NCI-H748 (cell line): ENCODE measurements at regions not wholly inside any gene's neighbourhood (a gene's known extent, or its start where the extent isn't known, plus 50 kb on each side); places are given as distances from the start of the nearest gene placed in this dataset.
"Not testable (repeated sequence)": the region's sequence is repeated elsewhere in the genome, so short reads cannot be mapped to it uniquely, and the experiment has no call there.

Experiments used
- DNase-seq: peaks from one replicate; lab custom pipeline; 2025; ENCODE audit not compliant: unreplicated experiment; lab: John Stamatoyannopoulos, UW

DNA sequence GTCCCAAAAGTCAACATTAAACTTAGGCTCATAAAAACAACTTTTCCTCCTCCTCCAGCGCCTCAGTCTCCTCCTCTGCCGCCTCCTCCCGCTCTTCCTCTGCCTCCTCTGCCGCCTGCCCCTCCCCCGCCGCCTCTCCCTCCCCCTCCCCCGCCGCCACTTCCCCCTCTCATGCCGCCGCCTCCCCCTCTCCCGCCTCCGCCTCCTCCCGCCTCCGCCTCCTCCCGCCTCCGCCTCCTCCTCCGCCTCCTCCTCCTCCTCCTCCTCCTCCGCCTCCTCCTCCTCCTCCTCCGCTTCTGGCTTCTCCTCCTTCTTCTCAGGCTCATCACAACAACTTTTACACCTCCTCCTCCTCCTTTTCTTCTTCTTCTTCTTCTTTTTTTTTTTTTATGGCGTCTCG is 599.9 kb downstream of the TMEM182 start:
- no peak for DNase-seq

DNA sequence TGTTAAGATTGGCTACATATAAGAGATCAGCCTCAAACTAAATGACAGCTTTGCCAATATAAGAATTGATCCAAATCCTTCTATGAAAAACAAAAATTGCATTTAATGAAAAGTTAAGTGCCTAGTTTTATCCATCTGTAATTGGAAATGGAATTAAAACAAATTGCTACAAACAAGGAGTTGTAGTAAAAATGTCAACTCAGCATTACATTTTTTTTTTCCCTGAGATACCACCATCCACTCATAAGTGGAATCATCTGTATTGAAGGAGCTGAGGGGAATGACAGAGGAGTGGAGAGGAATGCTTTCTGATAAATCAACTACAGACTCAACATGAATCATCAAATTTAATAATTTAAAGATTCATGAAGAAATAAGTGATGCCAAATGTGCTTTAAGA is 601.8 kb downstream of the TMEM182 start:
- no peak for DNase-seq

DNA sequence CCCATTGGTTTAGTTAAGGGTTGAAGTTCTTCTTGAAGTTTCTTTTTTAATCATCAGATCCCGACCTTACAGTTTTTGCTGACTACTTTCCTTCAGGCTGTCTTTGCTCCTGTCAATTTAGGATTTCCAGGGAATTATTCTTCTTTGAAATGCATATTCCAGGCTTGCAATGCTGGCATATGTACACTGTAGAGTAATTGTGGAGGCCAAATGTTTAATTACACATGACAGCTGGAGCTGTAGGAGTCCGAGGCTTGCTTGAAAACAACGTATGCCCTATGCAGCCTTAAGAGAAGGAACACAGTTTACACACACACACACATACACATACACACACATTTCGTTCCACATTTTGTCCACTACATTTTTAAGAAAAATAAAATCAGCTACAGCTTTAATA is 602.3 kb downstream of the TMEM182 start:
- DNase-seq: peak; percentile 52

DNA sequence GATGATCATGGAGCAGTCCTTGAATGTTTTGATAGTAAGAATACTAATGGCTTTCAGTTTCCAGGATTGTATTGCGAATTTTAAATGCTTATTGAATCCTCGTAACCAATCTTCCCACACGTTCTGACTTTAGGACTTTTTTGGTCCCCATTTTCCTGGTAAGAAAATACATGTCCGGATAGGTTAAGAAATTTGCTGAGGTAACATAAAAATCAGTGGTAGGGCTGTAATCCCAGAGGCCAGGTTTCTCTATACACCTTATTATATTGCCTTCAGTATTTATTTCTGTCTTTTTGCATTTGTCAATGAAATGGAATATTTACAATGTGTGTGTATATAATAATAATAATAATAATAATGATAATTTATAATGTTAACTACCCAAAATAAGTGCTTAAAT is 603.2 kb downstream of the TMEM182 start:
- no peak for DNase-seq

DNA sequence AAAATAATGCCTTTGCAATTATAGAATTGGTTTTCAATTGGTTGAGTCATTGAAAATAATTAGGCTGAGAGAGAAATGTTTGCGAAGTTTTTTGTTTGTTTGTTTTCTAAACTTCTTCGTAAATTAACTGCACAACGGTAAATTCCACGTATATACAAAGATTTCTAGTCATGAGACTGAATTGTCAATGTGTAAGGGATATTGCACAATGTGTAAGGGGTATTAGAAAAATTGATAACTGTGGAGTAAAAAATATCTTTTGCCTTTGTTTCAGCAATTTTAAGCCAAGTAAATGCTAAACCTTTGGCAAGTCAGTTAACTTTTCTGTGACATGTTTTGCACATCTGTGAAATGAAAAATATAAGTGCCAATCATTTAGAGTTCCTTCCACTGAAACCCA is 606.0 kb downstream of the TMEM182 start:
- no peak for DNase-seq

DNA sequence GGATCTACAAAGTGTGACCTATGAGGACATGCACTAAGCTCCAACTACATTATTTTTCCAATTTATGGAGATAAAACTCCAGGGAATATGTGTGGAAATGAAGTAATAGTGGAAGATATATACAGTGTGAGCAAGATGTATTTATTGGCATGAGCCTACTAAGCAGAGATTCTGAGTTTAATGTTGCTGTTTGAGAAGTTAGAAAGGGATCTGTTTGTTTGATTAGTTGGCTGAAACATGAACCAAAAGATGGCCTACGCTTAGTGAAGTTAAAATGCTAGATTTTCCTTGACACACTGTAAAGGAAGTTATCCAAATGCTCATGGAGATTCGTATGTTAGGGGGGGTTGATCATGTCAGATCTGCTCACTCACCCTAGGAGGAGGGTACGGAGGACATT is 621.7 kb downstream of the TMEM182 start:
- no peak for DNase-seq

DNA sequence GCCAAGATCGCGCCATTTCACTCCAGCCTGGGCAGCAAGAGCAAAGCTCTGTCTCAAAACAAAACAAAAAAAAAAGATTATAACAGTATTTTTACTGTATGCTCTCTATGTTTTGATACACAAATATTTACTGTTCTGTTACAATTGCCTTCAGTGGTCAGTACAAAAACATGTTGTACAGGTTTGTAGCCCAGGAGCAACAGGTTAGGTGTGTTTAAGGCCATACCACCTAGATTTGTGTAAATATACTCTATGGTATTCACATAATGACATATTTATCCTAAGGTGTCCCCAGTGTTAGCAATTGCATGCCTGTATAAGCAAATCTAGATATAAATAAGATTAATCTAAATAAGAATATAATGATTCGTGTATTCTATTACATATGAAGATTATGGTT is 625.0 kb downstream of the TMEM182 start:
- DNase-seq: peak; percentile 1

DNA sequence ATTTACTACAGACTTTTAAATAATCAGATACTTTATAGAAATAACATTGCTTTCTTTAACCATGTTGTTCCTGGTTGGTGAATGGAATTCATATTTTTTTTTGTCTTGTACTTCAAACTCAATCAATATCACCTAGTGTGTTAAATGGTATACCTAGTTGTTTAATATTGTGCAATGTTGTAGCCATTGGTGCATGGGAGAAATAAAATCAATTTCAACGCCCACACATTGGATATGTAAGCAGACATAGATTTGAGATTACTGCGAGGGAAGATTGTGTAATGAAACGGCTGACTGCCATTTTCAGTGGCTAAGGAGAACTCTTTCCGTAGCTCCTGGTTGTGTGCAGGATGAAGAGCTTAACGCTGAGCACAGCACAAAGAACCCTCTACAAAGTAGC is 626.1 kb downstream of the TMEM182 start:
- no peak for DNase-seq

DNA sequence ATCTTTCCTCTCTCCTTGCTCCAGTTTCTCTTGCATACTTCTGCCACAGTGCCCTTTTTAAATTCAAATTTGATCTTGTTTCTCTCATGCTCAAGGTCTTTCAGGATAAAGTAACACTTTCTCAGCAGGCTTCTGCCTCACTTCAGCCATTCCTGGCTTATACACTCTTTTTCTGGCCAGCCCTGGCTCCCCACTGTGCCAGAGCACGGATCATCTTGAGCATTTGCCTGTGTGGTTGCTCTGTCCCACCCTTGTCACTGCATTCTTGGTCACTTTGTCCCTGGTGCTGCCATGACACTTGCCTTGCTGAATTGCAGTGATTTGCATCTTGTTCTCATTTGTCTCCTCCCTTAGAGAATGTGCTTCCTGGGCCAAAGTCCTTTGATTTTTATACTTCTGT is 634.3 kb downstream of the TMEM182 start:
- DNase-seq: no peak

DNA sequence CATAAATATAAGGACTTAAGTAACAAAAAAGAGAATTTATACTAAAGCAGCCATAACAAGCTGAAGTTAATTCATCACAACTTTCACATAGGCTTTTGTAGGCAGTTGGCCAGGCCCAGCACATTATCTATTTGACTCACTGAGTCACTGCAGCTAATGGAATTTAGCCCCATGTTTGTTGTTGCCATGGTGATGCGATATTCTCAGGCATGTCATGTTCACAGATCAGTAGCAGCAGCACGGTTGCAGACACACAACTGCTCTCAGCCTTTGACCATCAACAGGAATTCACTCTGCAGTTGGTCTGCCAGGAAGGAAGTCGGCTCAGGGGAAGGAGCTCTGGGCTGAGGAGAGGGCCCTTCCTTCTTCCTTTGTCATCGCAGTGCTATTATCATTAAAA is 639.8 kb downstream of the TMEM182 start:
- DNase-seq: peak; percentile 23

DNA sequence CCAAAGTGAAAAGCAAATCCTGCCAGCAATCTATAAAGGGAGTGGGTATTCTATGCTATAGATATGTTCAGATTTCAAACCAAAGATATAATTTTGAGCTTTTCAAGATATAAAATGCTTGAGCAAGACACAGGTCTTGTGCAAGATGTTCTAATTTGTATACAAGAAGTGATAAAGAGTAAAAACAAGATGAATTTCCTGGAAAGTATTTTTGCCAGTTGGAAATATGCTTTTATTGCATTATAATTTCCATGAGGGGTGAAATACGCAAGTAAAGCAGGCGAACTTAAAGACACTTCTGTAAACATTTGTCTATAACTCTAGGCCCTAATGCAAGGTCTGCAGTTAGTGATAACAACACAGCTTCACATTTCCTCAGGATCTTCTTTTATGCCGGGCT is 640.5 kb downstream of the TMEM182 start:
- no peak for DNase-seq

DNA sequence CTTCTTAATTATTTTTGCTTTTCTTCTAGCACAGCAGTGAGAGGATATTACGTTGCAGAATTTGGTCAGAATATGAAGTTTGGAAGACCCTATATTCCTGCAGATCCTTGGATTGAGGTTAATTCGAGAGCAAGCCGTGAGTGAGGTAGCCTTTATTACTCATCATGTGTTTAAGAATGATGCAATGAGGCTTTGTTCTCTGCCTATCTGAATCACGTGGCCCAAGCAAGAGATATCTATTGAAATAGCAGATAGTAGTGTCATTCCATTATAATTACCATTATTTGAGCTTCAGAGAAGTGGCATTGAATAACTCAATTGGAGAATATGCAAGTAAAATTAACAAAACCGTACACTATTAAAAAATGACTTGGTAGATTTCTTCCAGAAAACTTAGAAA is 641.1 kb downstream of the TMEM182 start:
- no peak for DNase-seq

DNA sequence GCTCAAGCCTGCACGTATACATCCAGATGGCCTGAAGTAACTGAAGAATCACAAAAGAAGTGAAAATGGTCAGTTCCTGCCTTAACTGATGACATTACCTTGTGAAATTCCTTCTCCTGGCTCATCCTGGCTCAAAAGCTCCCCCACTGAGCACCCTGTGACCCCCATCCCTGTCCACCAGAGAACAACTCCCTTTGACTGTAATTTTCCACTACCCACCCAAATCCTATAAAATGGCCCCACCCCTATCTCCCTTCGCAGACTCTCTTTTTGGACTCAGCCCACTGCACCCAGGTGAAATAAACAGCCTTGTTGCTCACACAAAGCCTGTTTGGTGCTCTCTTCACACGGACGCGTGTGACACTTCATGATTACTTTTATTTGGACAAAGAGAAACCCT is 641.6 kb downstream of the TMEM182 start:
- DNase-seq: not testable (repeated sequence)

DNA sequence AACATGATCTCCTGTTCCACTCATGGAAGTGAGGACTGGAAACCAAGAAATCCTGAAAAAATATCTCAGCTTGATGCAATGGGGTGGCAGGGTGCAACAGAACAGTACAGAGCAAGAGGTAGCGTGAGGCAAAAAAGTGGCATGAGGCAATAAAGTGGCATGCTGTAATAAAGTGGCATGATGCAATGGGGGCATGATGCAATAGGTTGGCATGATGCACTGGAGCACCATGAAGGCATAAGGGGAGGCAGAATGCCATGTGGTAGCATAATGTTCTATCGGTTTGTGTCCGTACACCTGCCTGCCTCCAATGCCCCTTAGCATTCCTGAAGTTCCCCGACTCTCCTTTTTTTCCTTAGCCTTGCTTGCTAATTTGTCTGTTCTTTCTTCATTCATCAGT is 648.4 kb downstream of the TMEM182 start:
- DNase-seq: no peak

DNA sequence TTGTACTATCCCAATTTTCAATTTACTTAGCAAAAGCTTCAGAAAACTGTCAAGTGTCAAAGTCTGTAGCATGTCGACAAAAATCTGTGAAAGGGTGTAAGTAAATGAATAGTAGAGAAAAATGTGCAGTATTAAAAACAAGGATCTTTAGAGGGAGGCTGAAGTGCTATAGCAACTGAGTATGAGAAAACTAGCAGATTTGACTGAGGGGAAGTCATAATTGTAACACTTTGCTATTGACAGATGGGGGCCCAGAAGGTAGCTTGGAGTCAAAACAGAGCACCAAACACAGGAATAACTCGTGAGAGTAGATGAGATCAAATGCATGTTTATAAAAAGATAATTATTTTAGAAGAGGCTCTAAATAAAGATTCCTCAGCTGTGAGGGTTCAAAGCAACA is 657.7 kb downstream of the TMEM182 start:
- DNase-seq: no peak

DNA sequence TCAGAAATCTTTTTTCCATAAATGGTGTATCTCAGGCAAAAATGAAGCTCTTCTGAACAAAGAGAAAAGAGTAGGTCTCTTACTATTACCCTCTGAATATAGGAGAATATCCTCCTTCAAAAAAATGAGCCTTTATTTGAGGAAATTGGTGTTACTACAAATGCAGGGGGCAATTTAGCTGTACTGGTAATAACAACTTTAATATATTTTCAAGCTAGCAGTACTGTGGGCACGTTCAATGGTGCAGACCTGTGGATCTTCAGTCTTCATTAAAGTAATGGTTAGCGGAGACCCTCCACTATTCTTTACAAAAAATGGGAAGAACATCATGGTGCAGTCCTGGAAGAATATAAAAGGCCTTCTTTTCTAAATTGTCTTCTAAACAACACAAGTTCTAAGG is 661.3 kb downstream of the TMEM182 start:
- DNase-seq: no peak

DNA sequence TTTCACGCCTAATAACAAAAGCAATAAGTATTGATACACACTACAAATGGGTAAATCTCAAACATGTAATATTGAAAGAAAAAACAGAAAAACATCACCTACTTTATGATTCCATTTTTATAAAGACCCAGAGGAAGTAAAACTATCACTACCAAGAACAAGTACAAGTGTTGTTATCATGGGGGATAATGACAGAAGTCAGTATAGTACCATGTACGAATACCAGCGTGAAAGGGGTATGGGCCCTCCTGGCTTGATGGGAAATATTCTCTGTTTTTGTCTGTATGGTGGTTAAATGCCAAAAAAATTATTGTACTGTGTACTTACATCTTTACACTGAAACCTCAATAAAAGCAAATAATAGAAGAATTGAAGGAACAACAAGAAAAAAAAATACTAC is 665.7 kb downstream of the TMEM182 start:
- no peak for DNase-seq

DNA sequence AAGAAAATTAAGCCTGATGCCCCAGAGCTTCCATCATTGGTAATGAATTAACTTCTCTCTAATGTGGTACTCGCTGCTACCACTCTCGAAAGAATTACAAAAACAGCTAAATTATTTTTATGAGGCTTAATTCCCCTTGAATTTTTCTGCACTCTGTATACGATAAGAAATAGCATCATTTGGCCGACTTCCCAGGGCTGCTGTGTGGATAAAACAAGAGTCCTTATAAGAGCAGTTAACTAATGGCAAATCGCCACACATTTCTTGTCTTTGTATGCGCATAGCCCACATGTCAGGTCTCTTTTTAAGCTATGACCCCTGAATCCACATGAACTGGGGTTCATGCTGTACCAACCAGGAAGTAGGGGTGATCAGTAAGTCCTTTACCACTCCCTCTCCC is 668.4 kb downstream of the TMEM182 start:
- DNase-seq: no peak

DNA sequence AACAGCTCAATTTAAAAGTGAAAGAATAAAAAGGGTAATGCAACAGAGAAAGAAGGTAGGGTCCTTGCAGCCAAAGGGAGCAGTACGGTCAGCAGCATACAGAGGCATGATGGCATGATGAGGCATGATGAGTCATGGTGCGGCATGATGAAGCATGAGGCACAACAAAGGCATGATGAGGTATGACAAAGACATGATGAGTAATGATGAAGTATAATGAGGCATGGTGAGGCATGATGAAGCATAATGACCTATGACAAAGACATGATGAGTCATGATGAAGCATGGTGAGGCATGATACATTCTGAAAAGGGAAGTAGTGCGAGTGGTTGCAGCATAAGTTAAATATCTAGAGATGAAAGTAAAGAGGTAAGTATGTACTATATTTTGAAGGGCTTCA is 673.2 kb downstream of the TMEM182 start:
- no peak for DNase-seq

DNA sequence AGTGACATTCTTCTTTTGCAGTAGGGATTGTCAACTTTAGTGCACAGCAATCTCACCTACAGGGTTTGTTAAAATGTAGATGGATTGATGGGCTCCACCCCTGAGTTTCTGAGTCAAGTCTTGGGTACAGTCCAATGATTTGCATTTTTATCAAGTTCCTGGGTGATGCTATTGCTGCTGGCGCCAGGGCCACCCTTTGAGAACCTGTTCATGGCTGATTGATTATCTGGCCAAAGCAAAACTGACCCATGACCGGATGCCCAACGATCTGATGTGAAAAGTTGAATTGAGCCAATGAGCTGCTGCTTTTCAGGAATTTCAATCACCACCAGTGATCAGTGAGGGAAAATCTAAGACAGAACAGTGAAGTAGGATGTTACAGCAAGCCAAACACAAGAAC is 675.3 kb downstream of the TMEM182 start:
- DNase-seq: no peak

DNA sequence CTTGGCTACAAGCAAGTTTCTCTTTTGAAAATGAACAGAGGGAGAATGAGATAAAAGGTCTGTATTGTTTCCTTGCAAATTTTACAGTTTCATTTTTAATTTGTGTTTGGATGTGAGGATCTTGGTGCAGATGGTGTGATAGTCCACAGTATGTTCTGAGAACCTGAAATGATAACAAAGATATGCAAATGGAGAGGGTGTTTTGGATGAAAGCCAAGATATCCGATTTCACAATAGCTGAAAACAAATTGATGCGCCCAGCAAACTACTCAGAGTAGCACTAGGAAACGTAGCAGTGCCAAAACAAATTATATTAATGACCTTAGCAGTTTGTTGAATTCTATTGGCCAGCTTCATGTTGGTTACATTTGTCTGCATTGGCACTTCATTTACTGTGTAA is 683.5 kb downstream of the TMEM182 start:
- peak; percentile 93 for DNase-seq

DNA sequence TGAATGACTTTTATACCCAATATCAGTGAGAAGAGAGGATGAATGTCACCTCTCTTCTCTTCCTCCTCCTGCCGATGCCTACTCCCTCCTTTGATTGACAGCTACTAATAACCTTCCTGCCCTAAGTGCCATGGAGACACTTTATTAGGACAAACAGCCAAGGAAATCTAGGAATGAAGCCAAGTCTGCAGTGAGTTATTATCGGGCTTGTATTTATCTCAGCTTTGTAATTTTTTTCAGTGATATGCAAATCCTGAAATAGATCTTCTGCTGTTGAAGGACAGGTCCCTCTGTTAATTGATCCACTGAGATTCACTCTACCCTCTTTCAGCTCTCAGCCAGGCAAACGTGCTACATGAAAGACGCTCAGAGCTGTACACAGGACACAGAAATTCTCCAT is 686.7 kb downstream of the TMEM182 start:
- DNase-seq: peak; percentile 91

DNA sequence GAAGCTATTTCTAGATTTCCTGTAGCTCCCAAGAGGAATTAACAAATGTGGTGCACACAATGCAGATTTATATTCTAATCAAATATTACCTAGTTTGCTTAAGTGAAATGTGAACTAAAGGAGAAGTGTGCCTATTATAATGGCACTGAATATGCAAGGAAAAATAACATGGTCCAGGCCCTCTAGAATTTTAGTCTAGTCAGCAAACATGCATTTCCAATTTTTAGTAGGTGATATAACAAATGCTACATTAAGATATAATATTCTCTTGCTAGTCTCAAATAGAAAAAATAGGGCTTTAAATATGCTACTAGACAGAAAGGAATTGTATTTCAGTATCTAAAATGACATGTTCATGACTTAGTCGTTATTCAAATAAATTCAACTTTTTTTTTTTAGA is 689.5 kb downstream of the TMEM182 start:
- no peak for DNase-seq

DNA sequence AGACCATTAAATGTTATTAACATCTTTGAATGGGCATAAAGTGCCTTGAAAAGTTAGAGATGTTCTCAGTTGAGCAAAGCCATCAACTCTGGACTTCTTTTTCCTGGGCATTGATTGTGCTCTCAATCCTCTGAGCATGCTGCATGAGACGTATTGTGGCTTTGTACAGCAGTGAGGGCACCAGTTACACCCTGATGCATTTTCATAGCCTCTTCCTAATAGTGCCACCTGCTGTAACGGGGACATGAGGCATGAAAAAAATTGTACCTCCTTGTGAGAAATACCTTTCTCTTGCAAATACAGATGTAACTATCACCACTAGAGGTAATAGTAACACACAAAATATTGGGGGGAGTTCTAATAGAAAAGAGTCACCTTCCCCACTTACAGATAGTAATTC is 697.5 kb downstream of the TMEM182 start:
- DNase-seq: peak; percentile 31
